GM18498 (cell line): ENCODE measurements at regions not wholly inside any gene's neighbourhood (a gene's known extent, or its start where the extent isn't known, plus 50 kb on each side); places are given as distances from the start of the nearest gene placed in this dataset.

Experiments
- ATAC-seq: cut with Tn5 transposase; IDR thresholded peaks from one replicate; pipeline ENCODE4 v1.9.1; 2021; ENCODE audit warnings: mild to moderate bottlenecking, moderate library complexity; ENCODE audit not compliant: unreplicated experiment

DNA sequence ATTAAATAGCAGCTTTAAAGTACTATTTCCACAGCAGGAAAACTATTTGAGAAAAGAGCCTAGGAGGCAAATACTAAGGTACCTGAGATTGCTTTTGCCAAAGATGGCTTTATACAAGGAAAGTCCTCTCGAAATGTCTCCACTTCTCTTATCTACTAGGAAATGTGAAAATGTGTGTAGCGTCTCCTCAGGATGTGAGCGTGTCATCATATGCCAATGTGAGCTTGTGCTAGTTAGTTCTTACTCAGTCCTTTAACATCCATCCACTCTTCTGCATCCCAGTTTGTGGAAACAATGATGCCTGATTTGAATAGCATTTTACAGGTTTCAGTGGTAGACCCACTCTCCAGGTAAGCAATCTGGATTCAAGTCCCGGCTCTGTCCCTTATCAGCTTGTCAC, 421.0 kb downstream of the DYNC2H1 start:
- no peak for ATAC-seq

DNA sequence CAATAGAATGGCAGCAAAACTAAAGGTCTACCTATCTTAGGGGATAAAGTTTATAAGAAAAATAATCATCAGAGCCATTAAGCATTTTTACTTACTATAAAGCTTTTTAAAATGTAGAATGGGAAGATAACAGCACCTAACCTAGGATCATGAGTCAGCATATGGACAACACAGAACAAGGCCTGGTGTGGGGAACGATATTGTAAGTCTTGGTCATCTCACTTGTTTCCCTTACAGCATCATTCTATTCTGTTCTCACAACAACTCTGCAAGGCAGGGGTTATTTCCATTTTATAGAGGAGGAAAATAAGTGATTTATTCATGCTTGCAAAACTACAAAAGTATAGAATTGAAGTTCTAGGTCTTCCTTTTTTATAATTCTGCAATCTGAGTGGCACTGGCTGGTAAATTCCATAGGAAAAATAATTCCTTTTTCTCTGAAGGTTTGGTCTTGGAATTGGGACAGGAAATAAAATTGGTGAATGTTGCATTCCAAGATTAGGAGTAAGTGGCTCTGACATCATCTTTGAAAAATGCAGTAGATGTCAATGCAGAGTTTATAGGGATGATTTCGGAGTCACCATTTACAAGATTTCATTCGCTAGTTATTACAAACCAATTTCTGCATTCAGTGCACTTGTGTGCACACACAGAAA, 423.0 kb downstream of the DYNC2H1 start:
- no peak for ATAC-seq

GRCh38 chr11:103534191-103534590, 425.0 kb downstream of the DYNC2H1 start:
- ATAC-seq, result no peak

DNA sequence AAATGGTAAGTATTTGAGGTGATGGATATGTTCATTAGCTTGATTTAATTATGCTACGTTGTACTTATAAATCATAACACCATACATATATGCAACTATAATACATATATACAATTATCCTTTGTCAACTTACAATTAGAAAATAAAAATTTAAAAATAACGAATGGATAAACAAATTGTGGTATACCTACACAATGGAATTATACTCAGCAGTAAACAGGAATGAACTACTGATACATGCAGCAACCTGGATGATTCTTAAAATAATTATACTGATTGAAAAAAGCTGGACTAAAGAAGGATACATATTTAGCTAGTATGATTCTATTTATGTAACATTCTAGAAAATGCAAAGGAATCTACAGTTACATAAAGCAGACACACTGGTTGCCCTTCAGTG, 425.7 kb downstream of the DYNC2H1 start:
- no peak for ATAC-seq

DNA sequence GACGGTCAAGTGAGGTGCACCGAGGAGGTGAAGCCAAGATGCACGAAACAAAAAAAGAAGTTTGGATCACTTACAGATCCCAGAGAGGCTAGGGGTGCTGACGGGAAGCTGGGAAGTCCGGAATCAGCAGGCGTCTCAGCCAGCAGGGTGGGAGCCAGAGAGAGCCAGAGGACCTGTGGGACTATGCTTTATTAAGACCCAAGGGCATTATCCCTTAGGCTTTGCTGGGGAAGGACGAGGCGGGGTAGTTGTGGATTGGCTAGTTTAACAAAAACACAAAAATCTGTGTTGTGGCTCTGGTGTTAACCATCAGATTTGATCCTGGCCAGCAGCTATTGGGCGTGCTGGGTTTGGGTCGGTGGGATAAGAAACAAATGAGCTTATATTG, 427.1 kb downstream of the DYNC2H1 start:
- ATAC-seq, result no peak

- no peak for ATAC-seq
Observed at GRCh38 chr11:103537904-103538502, 428.8 kb downstream of the DYNC2H1 start.

DNA sequence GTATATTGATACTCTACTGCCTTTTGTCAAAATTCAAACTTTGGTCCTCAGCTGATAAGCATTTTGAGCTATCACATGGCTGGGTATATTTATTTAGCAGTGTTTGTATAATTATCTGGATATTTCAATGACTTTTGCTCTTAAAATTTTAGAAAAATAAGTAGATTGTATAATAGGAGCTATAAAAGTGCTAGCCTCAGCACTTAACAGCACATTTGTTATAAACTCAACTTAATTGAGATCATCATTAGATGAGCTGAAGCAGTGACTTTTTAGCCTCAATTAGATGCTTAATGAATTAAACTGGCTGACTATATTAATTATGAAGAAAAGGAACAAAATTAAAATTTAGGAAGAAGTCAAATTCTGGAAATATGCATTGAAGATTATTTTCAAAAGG, 429.9 kb downstream of the DYNC2H1 start:
- no peak for ATAC-seq

GRCh38 chr11:103541186-103541795, 432.1 kb downstream of the DYNC2H1 start:
- ATAC-seq, result no peak

DNA sequence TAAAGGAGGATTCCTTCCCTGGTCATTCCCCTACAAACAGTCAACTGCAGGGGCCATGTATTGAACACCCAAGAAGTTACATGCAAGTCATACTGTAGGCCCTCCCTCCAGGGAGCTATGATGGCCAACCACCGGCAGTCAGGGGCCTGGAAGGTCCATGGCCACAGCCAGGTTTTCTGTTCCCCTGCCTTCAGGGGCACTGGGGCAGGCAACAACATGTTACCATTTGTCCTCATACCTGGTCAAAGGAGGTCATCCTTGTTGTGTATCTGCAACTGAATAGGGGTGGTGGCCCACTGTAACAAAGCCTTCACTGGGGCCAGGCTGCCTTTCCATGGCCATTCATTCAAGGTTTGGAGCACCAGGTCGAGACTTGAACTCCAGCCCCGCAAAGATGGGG, 433.6 kb downstream of the DYNC2H1 start:
- ATAC-seq, result no peak

- no peak for ATAC-seq
Observed at GRCh38 chr11:103543456-103543855, 434.2 kb downstream of the DYNC2H1 start.

DNA sequence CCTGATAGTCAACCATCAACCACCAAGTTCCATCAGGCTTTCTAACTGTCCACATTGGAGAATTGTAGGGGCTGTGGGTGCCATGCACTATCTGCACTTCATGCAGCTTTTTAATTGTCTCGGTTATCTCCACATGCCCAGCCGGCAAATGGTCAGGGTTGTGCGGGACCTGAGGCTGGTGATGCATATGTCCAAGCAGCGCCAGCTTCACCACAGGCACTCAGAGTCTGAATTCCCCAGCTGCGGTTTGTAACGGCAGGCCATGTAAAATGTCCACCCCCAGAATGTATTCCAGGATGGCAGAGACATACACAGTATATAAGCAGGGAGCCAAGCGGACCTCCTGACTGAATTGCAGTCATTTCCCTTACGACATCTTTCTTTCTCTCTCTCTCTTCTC, 435.6 kb downstream of the DYNC2H1 start:
- ATAC-seq, result no peak

GRCh38 chr11:103545551-103545950, 436.3 kb downstream of the DYNC2H1 start:
- no peak for ATAC-seq

- no peak for ATAC-seq
Observed at GRCh38 chr11:103546236-103546635, 437.0 kb downstream of the DYNC2H1 start.

DNA sequence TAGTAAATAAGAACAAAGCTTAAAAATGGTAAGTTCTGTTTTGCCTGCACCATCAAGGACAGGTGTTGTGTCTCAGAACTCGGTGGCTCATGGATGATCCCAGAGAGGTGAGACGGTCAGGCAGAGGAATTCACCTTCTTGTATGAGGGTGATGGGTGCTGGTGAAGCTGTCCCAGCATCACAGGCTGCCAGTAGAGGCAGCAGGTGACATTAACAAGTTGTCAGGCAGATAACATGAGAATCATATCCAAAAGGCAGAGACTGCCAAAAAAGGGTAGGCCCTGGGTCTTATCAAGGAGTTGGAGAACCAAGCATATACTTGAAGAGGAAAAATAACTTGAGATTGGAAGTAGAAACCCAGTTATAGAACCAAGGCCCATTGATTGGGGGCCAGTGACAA, 437.8 kb downstream of the DYNC2H1 start:
- no peak for ATAC-seq

GRCh38 chr11:103547691-103548090, 438.5 kb downstream of the DYNC2H1 start:
- no peak for ATAC-seq

- no peak for ATAC-seq
Observed at GRCh38 chr11:103548838-103549237, 439.6 kb downstream of the DYNC2H1 start.

GRCh38 chr11:103550811-103551210, 441.6 kb downstream of the DYNC2H1 start:
- no peak for ATAC-seq

DNA sequence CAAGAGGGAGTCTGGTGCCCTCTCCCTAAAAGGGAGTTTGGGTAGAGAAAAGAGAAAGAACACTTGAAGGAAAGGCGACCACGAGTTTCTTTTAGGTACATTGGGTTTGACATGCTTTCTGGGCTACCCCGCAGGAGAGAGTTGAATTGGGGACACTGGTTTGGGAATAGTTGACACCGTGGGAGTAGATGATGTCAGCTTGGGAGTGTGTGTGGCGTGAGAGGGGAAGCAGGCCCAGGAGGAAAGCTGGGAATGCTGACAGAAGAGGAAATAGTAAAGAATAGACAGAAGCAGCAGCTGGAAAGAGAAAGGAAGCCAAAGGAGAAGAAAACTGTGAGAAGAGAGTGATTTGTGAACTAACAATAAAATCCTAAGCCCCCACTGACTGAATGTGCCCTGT, 442.9 kb downstream of the DYNC2H1 start:
- ATAC-seq, result no peak

DNA sequence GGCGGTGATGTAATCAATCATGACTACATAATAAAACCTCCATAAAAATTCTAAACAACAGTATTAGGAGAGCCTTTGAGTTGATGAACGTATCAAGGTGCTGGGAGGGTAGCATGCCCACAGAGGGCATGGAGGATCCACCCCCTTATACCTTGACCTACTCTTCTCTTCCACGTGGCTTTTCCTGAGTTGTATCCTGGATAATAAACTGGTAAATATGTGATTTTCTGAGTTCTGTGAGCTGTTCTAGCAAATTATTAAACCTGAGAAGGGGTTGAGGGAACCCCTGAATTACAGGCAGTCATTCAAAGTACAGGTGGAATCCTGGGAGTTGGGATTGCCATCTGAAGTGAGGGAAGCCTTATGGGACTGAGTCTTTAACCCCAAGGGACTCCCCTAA, 446.9 kb downstream of the DYNC2H1 start:
- ATAC-seq, result no peak

- ATAC-seq, result no peak
Observed at GRCh38 chr11:103566116-103566515, 456.9 kb downstream of the DYNC2H1 start.

- no peak for ATAC-seq
Observed at GRCh38 chr11:103581760-103582159, 454.7 kb upstream of the DDI1 start.

DNA sequence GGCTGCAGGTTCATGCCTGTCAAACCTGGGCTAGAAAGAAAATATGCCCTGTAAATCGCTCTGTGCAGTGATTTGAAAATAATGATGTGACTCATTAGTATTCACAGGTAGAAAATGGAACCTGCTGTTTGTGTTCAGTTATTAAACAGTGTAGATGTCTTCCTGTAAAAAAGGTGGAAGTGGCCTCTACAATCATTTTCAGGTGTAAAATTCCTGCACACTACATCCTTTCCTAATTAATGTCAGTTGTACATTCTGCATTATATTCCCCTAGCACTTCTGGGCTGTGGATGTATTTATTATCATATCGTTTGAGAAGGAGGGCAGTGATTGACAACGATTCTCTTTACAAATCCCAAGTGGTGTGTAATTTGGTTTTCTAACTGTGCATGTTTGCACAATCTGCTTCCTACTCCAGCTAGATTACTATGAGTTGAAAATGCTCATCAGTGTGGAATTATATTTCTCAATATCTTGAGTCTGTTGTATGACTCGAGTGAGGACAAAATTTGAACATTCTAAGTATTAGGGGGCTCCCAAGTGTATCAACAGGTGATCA, 454.0 kb upstream of the DDI1 start:
- ATAC-seq, result no peak
